ENCODE measurements at regions not wholly inside any gene's neighbourhood (a gene's known extent, or its start where the extent isn't known, plus 50 kb on each side); places are given as distances from the start of the nearest gene placed in this dataset.

- TF ChIP-seq EP300 (IDR thresholded peaks at IDR 0.05; ENCODE audit: low read depth) (no peak), POLR2A (IDR thresholded peaks at IDR 0.05) (no peak)
Measured at GRCh38 chr6:167396659-167397490, 72.0 kb downstream of the TTLL2 start.
